Lower leg skin (tissue), 3 donors: ENCODE measurements at regions not wholly inside any gene's neighbourhood (a gene's known extent, or its start where the extent isn't known, plus 50 kb on each side); places are given as distances from the start of the nearest gene placed in this dataset.

Source experiments
- POLR2A ChIP-seq, 2 donors: fragments of 450-650 bp; IDR thresholded peaks; one replicate each; pipeline ENCODE4 v1.6.1; 2016 to 2017; ENCODE audit warnings: antibody characterized with exemption in 2 of 2, mild to moderate bottlenecking in 1 of 2, moderate library complexity in 1 of 2
- TF ChIP-seq, protein P1 (sequence below), 3 donors: fragments of 450-650 bp; IDR thresholded peaks; one replicate each; pipeline ENCODE4 v1.5.1; 2016; ENCODE audit warnings: antibody characterized with exemption in 3 of 3, mild to moderate bottlenecking in 3 of 3, moderate library complexity in 2 of 3

DNA sequence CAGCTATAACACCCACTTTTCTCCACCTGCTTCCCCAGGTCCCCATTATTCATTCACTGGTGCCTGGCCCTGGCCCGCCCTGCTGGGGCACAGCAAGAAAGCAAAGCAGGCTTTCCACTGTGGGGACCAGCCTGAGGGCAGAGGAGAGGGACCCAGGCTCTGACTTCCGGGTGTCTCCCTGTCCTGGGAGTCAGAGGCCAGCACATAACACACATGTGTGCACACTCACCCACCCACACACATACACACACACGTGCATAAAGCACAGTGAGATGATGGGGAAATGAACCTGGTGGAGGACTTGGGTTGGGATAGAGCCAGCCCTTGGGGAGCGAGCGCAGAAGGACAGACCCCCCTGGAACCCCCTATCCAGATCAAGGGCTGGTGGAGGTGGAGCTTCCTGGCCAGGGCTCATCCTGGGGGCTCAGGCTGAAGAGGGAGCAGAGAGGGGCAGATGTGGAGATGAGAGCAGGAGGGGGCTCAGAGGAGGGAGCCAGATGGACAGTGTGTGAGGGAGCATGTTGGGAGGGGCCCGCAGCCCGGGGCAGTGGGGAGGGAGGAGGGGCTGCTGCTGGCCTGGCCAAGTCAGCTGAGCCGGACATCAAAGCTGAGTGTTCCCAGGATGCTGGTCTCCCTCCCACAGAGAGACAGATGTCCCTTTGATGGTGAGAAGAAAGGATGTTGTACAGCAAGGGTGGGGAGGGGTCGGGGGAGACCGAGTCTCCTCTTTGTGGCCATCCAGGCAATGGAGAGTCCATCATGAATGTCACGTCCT is 78.2 kb downstream of the LINGO1 start:
- no peak for TF ChIP-seq POLR2A (IDR thresholded peaks at IDR 0.05)
- TF ChIP-seq, protein P1, sequence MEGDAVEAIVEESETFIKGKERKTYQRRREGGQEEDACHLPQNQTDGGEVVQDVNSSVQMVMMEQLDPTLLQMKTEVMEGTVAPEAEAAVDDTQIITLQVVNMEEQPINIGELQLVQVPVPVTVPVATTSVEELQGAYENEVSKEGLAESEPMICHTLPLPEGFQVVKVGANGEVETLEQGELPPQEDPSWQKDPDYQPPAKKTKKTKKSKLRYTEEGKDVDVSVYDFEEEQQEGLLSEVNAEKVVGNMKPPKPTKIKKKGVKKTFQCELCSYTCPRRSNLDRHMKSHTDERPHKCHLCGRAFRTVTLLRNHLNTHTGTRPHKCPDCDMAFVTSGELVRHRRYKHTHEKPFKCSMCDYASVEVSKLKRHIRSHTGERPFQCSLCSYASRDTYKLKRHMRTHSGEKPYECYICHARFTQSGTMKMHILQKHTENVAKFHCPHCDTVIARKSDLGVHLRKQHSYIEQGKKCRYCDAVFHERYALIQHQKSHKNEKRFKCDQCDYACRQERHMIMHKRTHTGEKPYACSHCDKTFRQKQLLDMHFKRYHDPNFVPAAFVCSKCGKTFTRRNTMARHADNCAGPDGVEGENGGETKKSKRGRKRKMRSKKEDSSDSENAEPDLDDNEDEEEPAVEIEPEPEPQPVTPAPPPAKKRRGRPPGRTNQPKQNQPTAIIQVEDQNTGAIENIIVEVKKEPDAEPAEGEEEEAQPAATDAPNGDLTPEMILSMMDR (IDR thresholded peaks at IDR 0.05): no peak
